Prostate gland (tissue), 2 donors: ENCODE measurements at regions not wholly inside any gene's neighbourhood (a gene's known extent, or its start where the extent isn't known, plus 50 kb on each side); places are given as distances from the start of the nearest gene placed in this dataset.
"Not testable (repeated sequence)": the region's sequence is repeated elsewhere in the genome, so short reads cannot be mapped to it uniquely, and the experiment has no call there.

ENCODE experiments used
- DNase-seq: peaks from one replicate; pipeline ENCODE4 v3.0.0-alpha.2; 2019; ENCODE audit warnings: low spot score
- H3K27ac ChIP-seq, 2 donors: fragments of 200-600 bp; sonication (generic); 2 replicates each; pipeline ENCODE4 v1.5.1; 2017 to 2019
- H3K27me3 ChIP-seq: fragments of 200-600 bp; sonication (generic); replicated peaks from 2 replicates; pipeline ENCODE4 v1.5.1; 2019; ENCODE audit not compliant: insufficient read depth
- H3K36me3 ChIP-seq, 2 donors: fragments of 200-600 bp; sonication (generic); 1 replicate in 1 of 2; 2 replicates in 1 of 2; pipeline versions ENCODE4 v1.5.1 to v1.8.1; 2017 to 2019
- H3K4me1 ChIP-seq: fragments of 200-600 bp; sonication (generic); replicated peaks from 2 replicates; pipeline ENCODE4 v1.5.1; 2019
- H3K4me3 ChIP-seq, 2 donors: fragments of 200-600 bp; sonication (generic); 2 replicates each; pipeline ENCODE4 v1.5.1; 2017 to 2019
- H3K9me3 ChIP-seq: fragments of 200-600 bp; sonication (generic); 2 replicates; pipeline ENCODE4 v1.5.1; 2017
- CTCF ChIP-seq, 4 experiments: fragments of 200-600 bp in 2 of 4; fragments of 450-650 bp in 2 of 4; sonication (generic) in 2 of 4; IDR thresholded peaks; 1 replicate in 3 of 4; 2 replicates in 1 of 4; pipeline ENCODE4 v1.5.1; 2016 to 2019; ENCODE audit warnings: antibody characterized with exemption in 4 of 4, mild to moderate bottlenecking in 2 of 4, moderate library complexity in 2 of 4
- POLR2A ChIP-seq: fragments of 450-650 bp; IDR thresholded peaks from one replicate; pipeline ENCODE4 v1.6.1; 2016; ENCODE audit warnings: antibody characterized with exemption, mild to moderate bottlenecking
- POLR2AphosphoS5 ChIP-seq: sonication (generic); formaldehyde crosslinking; IDR thresholded peaks from one replicate; pipeline ENCODE4 v1.6.1; 2017; ENCODE audit warnings: antibody characterized with exemption
- WGBS: methylation state at CpG from one replicate; pipeline ENCODE4 v1.1.5; 2018; 5-methylcytosine and 5-hydroxymethylcytosine counted together
- intact Hi-C: fragments of 100-400 bp; cut with DNase I; formaldehyde crosslinking; loops from one replicate; pipeline ENCODE4 v1.14.2; 2022

DNA sequence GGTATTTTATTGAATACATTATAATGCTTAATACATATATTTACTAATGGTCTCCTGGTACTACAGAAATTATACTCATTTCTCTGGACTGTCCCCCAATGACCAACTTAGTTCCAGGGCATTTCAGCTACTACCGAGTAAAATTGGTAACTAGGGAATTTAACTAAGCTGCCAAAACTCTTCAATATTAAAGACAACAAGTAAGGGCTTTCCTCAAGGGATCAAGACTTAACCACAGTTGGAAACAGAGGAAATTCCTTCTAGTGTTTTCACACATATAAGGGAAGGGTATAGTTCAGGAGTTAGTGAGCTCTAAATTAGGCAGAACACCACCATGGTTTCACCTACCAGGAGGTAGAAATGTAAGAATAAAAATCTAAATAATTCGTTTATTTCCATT lies 357.4 kb downstream of the TBL1XR1 start:
- 88% methylated on average over 2 of the region's 2 CpGs for WGBS

DNA sequence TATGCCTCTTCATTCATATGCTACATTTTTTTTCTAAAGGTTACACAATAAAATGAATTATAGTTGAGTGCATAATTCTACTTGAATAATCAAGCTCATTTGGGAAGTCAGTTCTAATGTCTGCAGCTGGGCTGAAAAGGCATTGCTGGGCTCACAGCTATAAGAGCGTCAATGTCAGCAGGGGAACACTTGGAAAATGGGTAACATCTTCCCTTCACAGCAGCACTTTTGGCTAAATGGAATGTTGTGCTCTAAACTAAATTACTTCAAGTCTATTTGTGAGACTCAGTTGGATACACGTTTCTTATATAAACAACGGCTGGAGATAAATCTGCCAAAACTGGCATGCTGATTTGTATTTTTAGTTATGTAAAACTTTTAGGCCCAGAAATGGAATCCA lies 357.8 kb downstream of the TBL1XR1 start:
- TF ChIP-seq CTCF (IDR thresholded peaks at IDR 0.05) (no peak), POLR2AphosphoS5 (no peak), POLR2A (no peak)
- intact Hi-C loops = no loop called here
- no peak overlapping the region for H3K27ac ChIP-seq
- H3K9me3 ChIP-seq = no peaks in the 10 kb centered on the region
- WGBS = 82% methylated on average over 3 of the region's 3 CpGs
- no peaks in the 10 kb centered on the region for H3K4me1 ChIP-seq
- H3K27me3 ChIP-seq = no peaks in the 10 kb centered on the region
- H3K36me3 ChIP-seq = no peaks in the 10 kb centered on the region
- no peak for DNase-seq
- H3K4me3 ChIP-seq = no peak overlapping the region

More for the DNA sequence above, 357.4 kb downstream of the TBL1XR1 start:
- Histone ChIP-seq H3K4me3 (no peak overlapping the region), H3K27me3 (no peaks in the 10 kb centered on the region), H3K9me3 (no peaks in the 10 kb centered on the region), H3K27ac (no peak overlapping the region), H3K4me1 (no peaks in the 10 kb centered on the region), H3K36me3 (no peaks in the 10 kb centered on the region)
- no peak for TF ChIP-seq POLR2AphosphoS5
- no peak for TF ChIP-seq POLR2A
- no peak for TF ChIP-seq CTCF (IDR thresholded peaks at IDR 0.05)
- no peak for DNase-seq
- intact Hi-C loops = no loop called here

- H3K4me1 ChIP-seq, H3K4me3 ChIP-seq, H3K36me3 ChIP-seq, H3K27me3 ChIP-seq, H3K9me3 ChIP-seq, intact Hi-C loops, DNase-seq, H3K27ac ChIP-seq: not testable (repeated sequence)
- WGBS = 78% methylated on average over 15 of the region's 15 CpGs
These were observed 370.0 kb downstream of the TBL1XR1 start for GRCh38 chr3:176827244-176827643.

DNA sequence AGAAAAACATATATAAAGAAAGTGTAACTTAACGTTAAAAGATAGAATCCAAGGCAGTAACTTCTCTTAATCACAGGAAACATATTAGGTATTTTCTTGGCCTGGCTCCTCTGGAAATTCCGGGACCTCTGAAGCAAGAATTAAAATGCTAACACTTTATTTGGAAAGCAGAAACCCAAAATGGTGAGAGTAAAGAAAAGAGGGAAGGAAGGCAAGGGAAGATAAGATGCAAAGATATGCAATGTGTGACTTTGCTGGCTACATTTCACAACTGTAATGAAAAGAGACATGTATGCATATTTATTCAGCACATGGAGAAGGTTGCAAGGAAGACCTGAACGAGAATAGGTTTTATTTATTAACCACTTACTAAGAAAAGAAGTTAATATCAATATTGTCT lies 372.5 kb downstream of the TBL1XR1 start:
- no peaks in the 10 kb centered on the region for H3K27me3 ChIP-seq
- 16% methylated on average over 3 of the region's 3 CpGs for WGBS
- intact Hi-C loops = no loop called here
- H3K36me3 ChIP-seq = no peaks in the 10 kb centered on the region
- no peaks in the 10 kb centered on the region for H3K4me1 ChIP-seq
- DNase-seq = no peak
- no peak overlapping the region for H3K4me3 ChIP-seq
- H3K9me3 ChIP-seq = no peaks in the 10 kb centered on the region
- TF ChIP-seq POLR2AphosphoS5 (no peak), POLR2A (no peak), CTCF (IDR thresholded peaks at IDR 0.05) (no peak)
- H3K27ac ChIP-seq = no peak overlapping the region

DNA sequence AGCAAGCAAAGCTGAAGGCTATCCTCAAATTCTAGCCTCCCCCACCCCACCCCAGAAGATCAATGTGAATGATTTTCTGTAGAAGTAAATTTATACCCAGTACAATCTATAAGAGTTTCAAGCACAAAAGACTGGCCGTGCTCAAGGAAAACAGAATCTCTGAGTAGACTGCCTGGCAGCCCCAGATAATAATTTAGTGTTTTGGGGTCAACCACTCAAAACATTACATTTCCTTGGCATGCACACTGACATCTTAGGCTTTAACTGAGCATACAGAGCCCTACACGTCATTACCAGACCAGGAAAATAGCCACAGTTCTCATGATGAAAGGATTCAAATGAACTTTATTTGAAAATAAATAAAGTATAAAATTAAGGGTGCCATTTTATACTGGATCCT lies 376.5 kb downstream of the TBL1XR1 start:
- TF ChIP-seq POLR2AphosphoS5 = no peak
- TF ChIP-seq CTCF (IDR thresholded peaks at IDR 0.05) = no peak
- TF ChIP-seq POLR2A = no peak
- 81% methylated on average over 2 of the region's 2 CpGs for WGBS

More for the DNA sequence above, 376.5 kb downstream of the TBL1XR1 start:
- Histone ChIP-seq H3K27ac (no peak overlapping the region), H3K4me3 (no peak overlapping the region), H3K9me3 (no peaks in the 10 kb centered on the region), H3K36me3 (no peaks in the 10 kb centered on the region), H3K27me3 (no peaks in the 10 kb centered on the region), H3K4me1 (no peaks in the 10 kb centered on the region)
- intact Hi-C loops = no loop called here
- no peak for DNase-seq
